Mucosa of descending colon (tissue), 3 donors: ENCODE measurements at regions not wholly inside any gene's neighbourhood (a gene's known extent, or its start where the extent isn't known, plus 50 kb on each side); places are given as distances from the start of the nearest gene placed in this dataset.

ENCODE experiments used
- ATAC-seq: fragments of 200-7000 bp; cut with Tn5 transposase; one replicate; pipeline ENCODE4 v1.9.1; 2020; ENCODE audit warnings: mild to moderate bottlenecking, moderate library complexity
- DNase-seq, 3 donors: peaks; one replicate each; pipeline ENCODE4 v3.0.0-alpha.2; 2020
- H3K36me3 ChIP-seq: fragments of 200-600 bp; one replicate; pipeline ENCODE4 v1.8.0; 2021; ENCODE audit warnings: low read depth, mild to moderate bottlenecking
- H3K4me1 ChIP-seq: fragments of 200-600 bp; one replicate; pipeline ENCODE4 v1.8.0; 2021; ENCODE audit warnings: low read depth, mild to moderate bottlenecking
- H3K4me3 ChIP-seq: fragments of 200-600 bp; one replicate; pipeline ENCODE4 v1.8.0; 2021; ENCODE audit warnings: mild to moderate bottlenecking
- H3K9me3 ChIP-seq: fragments of 200-600 bp; one replicate; pipeline ENCODE4 v1.8.0; 2021; ENCODE audit warnings: mild to moderate bottlenecking
- intact Hi-C, 2 donors: fragments of 100-400 bp; cut with DNase I in 1 of 2; cut with micrococcal nuclease in 1 of 2; formaldehyde crosslinking; loops; one replicate each; pipeline versions ENCODE4 v1.11.0 to v1.11.1; 2022; cut with DNase I, micrococcal nuclease
- TF ChIP-seq, protein P1 (sequence below): fragments of 200-600 bp; IDR thresholded peaks from one replicate; pipeline ENCODE4 v1.8.0; 2022; ENCODE audit warnings: antibody characterized with exemption, mild to moderate bottlenecking
- donor health status: DM: no; HTN: no; CAD: no; lungs with moderate emphysema.
- donor health status: DM: no; HTN: no; CAD: no.
- donor health status: DM: no; HTN: yes; CAD: no.

- Histone ChIP-seq H3K4me3 (no peak overlapping the region), H3K9me3 (no peaks in the 10 kb centered on the region), H3K36me3 (no peaks in the 10 kb centered on the region), H3K4me1 (no peaks in the 10 kb centered on the region)
- intact Hi-C loops, result no loop called here
- TF ChIP-seq, protein P1, sequence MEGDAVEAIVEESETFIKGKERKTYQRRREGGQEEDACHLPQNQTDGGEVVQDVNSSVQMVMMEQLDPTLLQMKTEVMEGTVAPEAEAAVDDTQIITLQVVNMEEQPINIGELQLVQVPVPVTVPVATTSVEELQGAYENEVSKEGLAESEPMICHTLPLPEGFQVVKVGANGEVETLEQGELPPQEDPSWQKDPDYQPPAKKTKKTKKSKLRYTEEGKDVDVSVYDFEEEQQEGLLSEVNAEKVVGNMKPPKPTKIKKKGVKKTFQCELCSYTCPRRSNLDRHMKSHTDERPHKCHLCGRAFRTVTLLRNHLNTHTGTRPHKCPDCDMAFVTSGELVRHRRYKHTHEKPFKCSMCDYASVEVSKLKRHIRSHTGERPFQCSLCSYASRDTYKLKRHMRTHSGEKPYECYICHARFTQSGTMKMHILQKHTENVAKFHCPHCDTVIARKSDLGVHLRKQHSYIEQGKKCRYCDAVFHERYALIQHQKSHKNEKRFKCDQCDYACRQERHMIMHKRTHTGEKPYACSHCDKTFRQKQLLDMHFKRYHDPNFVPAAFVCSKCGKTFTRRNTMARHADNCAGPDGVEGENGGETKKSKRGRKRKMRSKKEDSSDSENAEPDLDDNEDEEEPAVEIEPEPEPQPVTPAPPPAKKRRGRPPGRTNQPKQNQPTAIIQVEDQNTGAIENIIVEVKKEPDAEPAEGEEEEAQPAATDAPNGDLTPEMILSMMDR, result no peak
- DNase-seq, result no peak
- ATAC-seq, result no peak
Measured at GRCh38 chr4:12787261-12787660, 696.9 kb downstream of the RAB28 start.

DNA sequence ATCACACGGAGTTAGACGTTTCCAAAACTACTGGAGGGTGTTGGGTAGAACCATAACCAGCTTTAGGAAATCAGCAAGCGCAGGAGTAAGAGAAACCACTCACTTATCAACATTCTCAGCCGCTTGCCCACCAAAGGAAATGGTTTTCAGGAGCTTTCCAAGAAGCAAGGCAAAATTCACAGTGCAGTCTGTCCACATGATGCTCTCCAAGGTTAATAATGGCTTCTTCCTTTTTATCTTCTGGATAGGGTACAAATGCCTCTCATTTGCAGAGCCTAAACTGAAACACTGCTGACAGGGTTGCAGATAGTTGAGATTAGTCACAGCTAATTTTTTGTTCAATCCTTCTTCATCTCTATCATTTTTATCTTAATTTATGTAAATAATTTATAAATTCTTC lies 705.4 kb downstream of the RAB28 start:
- no peaks in the 10 kb centered on the region for H3K36me3 ChIP-seq
- DNase-seq (no peak), ATAC-seq (no peak)
- intact Hi-C loops, result no loop called here
- no peaks in the 10 kb centered on the region for H3K9me3 ChIP-seq
- H3K4me3 ChIP-seq, result no peak overlapping the region
- no peaks in the 10 kb centered on the region for H3K4me1 ChIP-seq
- TF ChIP-seq, protein P1, result no peak

DNA sequence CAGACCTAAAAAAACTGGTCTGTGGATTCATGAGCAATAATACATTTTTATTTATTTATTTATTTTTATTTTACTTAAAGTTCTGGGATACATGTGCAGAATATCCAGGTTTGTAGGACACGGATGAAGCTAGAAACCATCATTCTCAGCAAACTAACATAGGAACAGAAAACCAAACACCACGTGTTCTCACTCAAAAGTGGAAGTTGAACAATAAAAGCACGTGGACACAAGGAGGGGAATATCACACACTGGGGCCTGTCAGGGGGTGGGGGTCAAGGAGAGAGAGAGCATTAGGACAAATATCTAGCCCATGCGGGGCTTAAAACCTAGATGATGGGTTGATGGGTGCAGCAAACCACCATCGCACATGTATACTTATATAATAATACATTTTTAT lies 705.9 kb downstream of the RAB28 start:
- ATAC-seq (no peak), DNase-seq (no peak)
- no peaks in the 10 kb centered on the region for H3K4me1 ChIP-seq
- TF ChIP-seq, protein P1, result no peak
- intact Hi-C loops, result no loop called here
- no peaks in the 10 kb centered on the region for H3K36me3 ChIP-seq
- no peak overlapping the region for H3K4me3 ChIP-seq
- no peaks in the 10 kb centered on the region for H3K9me3 ChIP-seq

DNA sequence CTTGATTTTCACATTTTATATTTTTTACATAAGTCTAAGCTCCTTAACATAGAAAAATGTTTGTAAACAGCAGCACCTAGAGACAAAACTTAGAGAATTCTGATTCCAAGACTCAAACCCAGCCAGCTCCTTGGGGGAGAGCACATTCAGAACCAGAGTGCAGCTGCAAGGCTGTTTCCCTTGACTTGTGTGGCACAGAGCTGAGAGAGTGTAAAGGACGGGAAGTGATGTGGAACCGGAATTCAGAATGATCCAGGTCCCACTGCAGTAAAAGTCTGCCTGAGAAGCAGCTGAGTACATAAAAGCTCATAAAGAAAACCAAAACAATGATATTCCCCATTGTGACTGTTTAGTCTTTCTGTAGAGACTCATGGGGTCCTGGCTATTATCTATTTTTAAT lies 713.8 kb downstream of the RAB28 start:
- no peak for ATAC-seq
- Histone ChIP-seq H3K4me1 (no peaks in the 10 kb centered on the region), H3K36me3 (no peaks in the 10 kb centered on the region), H3K9me3 (no peaks in the 10 kb centered on the region), H3K4me3 (no peak overlapping the region)
- no peak for DNase-seq
- intact Hi-C loops, result no loop called here
- TF ChIP-seq, protein P1, result no peak

DNA sequence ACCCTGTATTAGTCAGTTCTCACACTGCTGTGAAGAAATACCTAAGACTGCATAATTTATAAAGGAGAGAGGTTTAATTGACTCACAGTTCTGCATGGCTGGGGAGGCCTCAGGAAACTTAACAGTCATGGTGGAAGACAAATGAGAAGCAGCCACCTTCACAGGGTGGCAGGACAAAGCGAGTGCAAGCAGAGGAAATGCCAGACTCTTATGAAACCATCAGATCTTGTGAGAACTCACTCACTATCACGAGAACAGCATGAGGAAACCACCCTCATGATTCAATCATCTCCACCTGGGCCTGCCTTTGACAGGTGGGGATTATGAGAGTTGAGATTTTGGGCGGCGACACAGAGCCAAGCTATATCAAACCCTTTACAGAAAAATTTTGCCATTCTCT lies 722.4 kb downstream of the RAB28 start:
- DNase-seq (no peak), ATAC-seq (no peak)
- TF ChIP-seq, protein P1, result no peak
- intact Hi-C loops, result no loop called here
- H3K4me1 ChIP-seq, result no peaks in the 10 kb centered on the region
- H3K9me3 ChIP-seq, result no peaks in the 10 kb centered on the region
- no peak overlapping the region for H3K4me3 ChIP-seq
- H3K36me3 ChIP-seq, result no peaks in the 10 kb centered on the region

GRCh38 chr4:12747154-12747553 lies 737.0 kb downstream of the RAB28 start:
- ATAC-seq (no peak), DNase-seq (no peak)
- intact Hi-C loops, result no loop called here
- TF ChIP-seq, protein P1, result no peak
- Histone ChIP-seq H3K36me3 (no peaks in the 10 kb centered on the region), H3K4me3 (no peak overlapping the region), H3K4me1 (no peaks in the 10 kb centered on the region), H3K9me3 (peaks cover 3% of the 10 kb centered on the region)
